Progenitor cell of endocrine pancreas (in vitro differentiated cells): ENCODE measurements at regions not wholly inside any gene's neighbourhood (a gene's known extent, or its start where the extent isn't known, plus 50 kb on each side); places are given as distances from the start of the nearest gene placed in this dataset.

Experiments used
- DNase-seq: peaks from one replicate; pipeline ENCODE4 v3.0.0; 2021; ENCODE audit warnings: low spot score; ENCODE audit not compliant: unreplicated experiment
- H3K27ac Mint-ChIP-seq: 2 replicates; pipeline ENCODE4 v1.8.0; 2021; ENCODE audit warnings: mild to moderate bottlenecking, moderate library complexity, mixed read lengths
- H3K27me3 Mint-ChIP-seq: 2 replicates; pipeline ENCODE4 v1.8.0; 2021; ENCODE audit warnings: mixed read lengths
- H3K36me3 Mint-ChIP-seq: 2 replicates; pipeline ENCODE4 v1.8.0; 2022; ENCODE audit warnings: mixed read lengths; ENCODE audit not compliant: insufficient read depth
- H3K4me1 Mint-ChIP-seq: 2 replicates; pipeline ENCODE4 v1.8.0; 2021; ENCODE audit warnings: low read depth, mixed read lengths
- H3K4me3 Mint-ChIP-seq: 2 replicates; pipeline ENCODE4 v1.8.0; 2021; ENCODE audit warnings: low read depth, mild to moderate bottlenecking, moderate library complexity, mixed read lengths
- H3K9me3 Mint-ChIP-seq: 2 replicates; pipeline ENCODE4 v1.8.0; 2021; ENCODE audit warnings: low read depth, mixed read lengths
- TF ChIP-seq, protein P1 (sequence below): fragments of 200-600 bp; sonication (generic); IDR thresholded peaks from one replicate; pipeline ENCODE4 v1.5.0; 2021; ENCODE audit warnings: antibody characterized with exemption, mild to moderate bottlenecking; ENCODE audit not compliant: unreplicated experiment

DNA sequence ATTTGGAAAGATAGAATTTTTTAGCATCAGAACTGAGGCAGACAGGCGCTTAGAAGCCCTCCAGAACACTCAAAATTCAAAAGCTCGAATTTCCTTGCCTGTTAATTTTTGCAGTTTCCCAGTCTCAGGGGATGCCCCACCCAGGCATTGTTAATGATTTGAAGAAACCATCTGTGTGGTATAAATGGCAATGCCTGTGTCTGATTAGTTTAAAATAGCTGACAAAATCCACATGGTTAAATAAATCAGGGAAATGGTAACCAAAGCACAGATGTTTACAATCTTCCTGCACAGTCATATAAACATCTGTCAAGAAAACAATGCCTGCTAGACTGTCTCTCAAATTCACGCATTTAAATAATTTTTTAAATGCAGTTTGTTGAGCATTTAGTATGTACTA lies 185.2 kb upstream of the RGMB start:
- no peaks in the 10 kb centered on the region for H3K27me3 Mint-ChIP-seq
- no peaks in the 10 kb centered on the region for H3K9me3 Mint-ChIP-seq
- no peak overlapping the region for H3K4me3 Mint-ChIP-seq
- TF ChIP-seq, protein P1, sequence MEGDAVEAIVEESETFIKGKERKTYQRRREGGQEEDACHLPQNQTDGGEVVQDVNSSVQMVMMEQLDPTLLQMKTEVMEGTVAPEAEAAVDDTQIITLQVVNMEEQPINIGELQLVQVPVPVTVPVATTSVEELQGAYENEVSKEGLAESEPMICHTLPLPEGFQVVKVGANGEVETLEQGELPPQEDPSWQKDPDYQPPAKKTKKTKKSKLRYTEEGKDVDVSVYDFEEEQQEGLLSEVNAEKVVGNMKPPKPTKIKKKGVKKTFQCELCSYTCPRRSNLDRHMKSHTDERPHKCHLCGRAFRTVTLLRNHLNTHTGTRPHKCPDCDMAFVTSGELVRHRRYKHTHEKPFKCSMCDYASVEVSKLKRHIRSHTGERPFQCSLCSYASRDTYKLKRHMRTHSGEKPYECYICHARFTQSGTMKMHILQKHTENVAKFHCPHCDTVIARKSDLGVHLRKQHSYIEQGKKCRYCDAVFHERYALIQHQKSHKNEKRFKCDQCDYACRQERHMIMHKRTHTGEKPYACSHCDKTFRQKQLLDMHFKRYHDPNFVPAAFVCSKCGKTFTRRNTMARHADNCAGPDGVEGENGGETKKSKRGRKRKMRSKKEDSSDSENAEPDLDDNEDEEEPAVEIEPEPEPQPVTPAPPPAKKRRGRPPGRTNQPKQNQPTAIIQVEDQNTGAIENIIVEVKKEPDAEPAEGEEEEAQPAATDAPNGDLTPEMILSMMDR, result no peak
- H3K4me1 Mint-ChIP-seq, result peaks cover 1% of the 10 kb centered on the region
- H3K27ac Mint-ChIP-seq, result no peak overlapping the region
- H3K36me3 Mint-ChIP-seq, result no peaks in the 10 kb centered on the region
- DNase-seq, result no peak

DNA sequence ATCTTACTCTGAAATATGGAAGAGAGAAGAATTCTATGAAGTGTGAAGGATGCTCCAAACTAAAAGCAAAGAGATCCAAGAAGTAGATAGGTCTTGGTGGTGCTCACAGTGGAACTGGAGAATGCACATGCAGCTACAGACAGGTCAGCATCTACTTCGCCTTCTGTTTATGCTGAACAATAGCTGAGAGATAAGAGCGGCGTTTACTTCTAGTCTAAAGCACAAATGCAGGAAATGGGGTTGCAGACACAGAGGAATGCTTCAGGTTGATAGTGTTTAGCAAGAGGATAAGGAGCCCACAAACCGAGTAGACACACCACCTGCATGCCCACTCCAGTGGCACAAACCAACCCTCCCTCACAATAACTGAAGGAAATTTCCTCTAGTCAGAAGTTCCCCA lies 180.0 kb upstream of the RGMB start:
- Mint-ChIP-seq H3K36me3 (no peaks in the 10 kb centered on the region), H3K9me3 (peaks cover 1% of the 10 kb centered on the region), H3K27ac (no peak overlapping the region), H3K4me3 (no peak overlapping the region), H3K27me3 (no peaks in the 10 kb centered on the region), H3K4me1 (peaks cover 3% of the 10 kb centered on the region)
- TF ChIP-seq, protein P1, result no peak
- no peak for DNase-seq

DNA sequence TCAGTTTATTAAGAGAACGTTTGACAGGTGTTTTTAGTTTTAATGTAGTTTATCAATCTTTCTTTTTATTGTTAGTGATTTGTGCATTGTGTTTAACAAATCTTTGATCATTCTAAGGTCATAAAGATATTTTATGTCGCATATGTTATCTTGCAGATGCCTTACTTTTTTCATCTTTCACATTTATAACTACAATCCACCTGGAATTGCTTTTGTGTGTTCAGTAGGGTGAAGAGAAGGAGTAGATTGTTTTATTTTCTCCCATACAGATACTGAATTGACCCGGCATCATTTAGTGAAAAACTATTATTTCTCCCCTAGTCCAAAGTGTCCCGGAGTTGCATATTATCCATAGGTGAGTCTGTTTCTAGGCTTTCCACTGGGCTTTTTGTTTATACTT lies 179.4 kb upstream of the RGMB start:
- H3K36me3 Mint-ChIP-seq, result no peaks in the 10 kb centered on the region
- peaks cover 4% of the 10 kb centered on the region for H3K9me3 Mint-ChIP-seq
- H3K27me3 Mint-ChIP-seq, result no peaks in the 10 kb centered on the region
- H3K4me3 Mint-ChIP-seq, result no peak overlapping the region
- peaks cover 3% of the 10 kb centered on the region for H3K4me1 Mint-ChIP-seq
- H3K27ac Mint-ChIP-seq, result no peak overlapping the region
- TF ChIP-seq, protein P1, result no peak
- no peak for DNase-seq

DNA sequence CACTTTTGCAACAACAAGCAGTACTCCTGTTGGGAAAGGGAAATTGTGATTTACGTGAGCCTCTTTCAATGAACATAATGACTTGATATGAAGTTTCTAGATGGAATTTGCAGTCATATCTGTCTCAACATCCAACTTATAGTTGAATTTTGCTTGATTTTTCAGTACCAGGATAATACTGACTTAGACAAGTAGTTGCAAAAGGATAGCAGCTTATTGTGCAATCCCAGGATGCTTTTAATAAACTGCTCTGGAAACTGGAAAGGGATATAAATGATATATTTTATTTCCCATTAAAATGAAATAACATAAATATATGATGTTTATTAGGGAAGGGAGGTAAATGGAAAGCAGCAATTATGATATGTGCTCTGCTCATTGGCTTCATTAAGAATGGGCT lies 174.4 kb upstream of the RGMB start:
- H3K36me3 Mint-ChIP-seq, result peaks cover 6% of the 10 kb centered on the region
- no peaks in the 10 kb centered on the region for H3K27me3 Mint-ChIP-seq
- H3K4me1 Mint-ChIP-seq, result peaks cover 5% of the 10 kb centered on the region
- no peak for DNase-seq
- no peak overlapping the region for H3K27ac Mint-ChIP-seq
- H3K9me3 Mint-ChIP-seq, result peaks cover 28% of the 10 kb centered on the region
- TF ChIP-seq, protein P1, result no peak
- H3K4me3 Mint-ChIP-seq, result no peak overlapping the region

DNA sequence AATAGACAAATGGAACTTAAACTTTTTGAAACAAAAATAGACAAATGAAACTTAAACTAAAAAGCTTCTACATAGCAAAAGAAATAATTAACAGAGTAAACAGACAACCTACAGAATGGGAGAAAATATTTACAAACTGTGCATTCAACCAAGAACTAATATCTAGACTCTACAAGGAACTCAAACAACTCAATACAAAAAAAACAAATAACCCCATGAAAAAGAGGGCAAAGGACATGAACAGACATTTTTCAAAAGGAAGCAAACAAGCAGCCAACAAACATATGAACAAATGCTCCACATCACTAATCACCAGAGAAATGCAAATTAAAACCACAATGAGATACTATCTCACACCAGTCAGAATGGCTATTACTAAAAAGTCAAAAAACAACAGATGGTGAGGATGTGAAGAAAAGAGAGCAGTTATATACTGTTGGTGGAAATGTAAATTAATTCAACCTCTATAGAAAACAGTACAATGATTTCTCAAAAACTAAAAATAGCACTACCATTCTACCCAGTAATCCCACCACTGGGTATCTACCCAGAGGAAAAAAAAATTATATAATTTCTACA lies 170.8 kb upstream of the RGMB start:
- Mint-ChIP-seq H3K4me1 (peaks cover 22% of the 10 kb centered on the region), H3K4me3 (no peak overlapping the region), H3K27ac (no peak overlapping the region), H3K9me3 (peaks cover 28% of the 10 kb centered on the region), H3K36me3 (peaks cover 6% of the 10 kb centered on the region), H3K27me3 (no peaks in the 10 kb centered on the region)
- TF ChIP-seq, protein P1, result no peak
- DNase-seq, result no peak
